HT1080 (cell line): ENCODE measurements at regions not wholly inside any gene's neighbourhood (a gene's known extent, or its start where the extent isn't known, plus 50 kb on each side); places are given as distances from the start of the nearest gene placed in this dataset.

Experiments used
- DNase-seq: peaks from one replicate; pipeline ENCODE4 v3.0.0-alpha.2; 2015; ENCODE audit warnings: low read depth

DNA sequence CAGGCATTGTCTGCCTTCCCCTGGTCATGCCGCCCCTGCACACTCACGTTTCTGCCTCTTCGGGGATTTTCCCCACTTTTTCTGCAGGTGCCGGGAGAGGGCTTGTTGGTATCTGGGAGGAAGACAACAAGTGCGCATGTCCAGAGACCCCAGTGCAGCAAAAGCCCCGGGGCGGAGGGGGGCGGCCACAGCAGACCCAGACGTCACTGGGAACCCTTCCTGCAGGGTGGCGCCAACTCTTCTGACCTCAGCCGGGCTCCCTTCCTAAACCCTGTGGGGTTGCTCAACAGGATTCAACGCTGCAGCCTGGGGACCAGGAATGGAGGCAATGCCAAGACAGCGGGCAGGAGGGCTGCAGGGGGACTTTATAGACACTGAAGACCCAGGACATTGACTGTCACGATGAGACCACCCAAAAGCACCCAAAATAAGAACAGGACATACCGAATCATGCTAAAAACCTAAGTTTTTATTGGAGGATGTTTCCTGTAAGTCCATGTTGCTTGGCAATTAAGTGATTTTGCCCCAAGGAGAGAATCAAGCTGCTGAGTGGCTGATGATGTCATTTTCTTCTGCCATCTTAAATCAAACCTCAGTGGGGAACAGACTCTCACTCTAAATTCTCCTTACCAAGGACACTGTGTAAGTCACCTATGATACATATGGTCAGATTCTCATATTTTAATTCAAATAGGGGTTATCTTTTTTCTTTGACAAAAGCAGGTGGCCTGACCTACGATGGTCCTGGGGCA, 62.9 kb upstream of the SIMC1 start:
- DNase-seq: no peak

DNA sequence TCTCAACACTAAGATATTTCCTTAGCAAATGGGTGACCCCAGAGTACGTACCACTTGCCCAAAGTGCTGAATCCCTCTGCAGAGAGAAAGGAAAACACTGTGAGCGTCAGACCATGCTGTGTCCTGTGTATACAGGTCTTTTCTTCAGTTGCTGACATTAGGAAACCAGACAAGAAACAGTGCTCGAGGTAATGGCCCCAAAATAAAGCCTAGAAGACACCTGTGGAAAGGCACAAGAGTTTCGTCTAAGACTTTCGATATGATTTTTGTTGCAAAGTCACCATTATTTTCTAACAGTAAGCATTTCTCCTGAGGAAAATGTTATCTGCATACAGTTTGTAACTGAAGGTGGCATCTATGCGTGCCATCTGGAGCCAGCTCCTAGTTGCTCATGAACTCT, 62.0 kb upstream of the SIMC1 start:
- no peak for DNase-seq

DNA sequence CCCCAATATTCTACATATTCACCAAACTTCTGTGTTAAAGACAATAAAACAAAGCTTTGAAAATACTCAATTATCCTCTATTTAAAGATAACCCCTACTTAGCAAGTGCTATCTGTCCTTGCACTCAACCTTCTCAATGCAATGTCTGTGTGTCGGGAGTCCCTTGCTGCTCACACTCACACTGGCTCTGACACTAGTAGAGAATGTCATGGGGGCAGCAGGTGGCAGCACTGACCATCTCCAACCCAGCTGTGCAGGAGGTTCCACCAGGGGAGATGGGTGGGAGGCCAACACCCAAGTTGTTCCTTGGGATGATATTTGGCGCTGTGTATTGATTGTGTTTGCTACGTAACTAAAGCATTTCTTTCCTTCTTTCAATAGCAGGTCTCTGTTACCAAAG, 59.4 kb upstream of the SIMC1 start:
- DNase-seq: peak; percentile 17

DNA sequence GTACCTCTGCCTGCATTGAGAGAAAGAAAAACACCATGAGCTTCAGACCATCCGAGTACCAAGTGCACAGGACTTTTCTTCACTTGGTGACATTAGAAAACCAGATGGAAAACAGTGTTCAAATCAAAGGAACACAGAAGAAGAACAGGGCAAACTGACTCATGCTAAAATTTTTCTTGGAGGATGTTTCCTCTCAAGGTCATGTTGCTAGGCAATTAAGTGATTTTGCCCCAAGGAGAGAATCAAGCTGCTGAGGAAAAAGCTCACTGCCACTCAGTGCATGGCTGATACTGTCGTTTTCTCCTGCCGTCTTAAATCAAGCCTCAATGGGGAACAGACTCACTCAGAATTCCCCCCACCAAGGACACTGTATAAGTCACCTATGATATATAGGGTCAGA, 57.9 kb upstream of the SIMC1 start:
- DNase-seq: peak; percentile 27

DNA sequence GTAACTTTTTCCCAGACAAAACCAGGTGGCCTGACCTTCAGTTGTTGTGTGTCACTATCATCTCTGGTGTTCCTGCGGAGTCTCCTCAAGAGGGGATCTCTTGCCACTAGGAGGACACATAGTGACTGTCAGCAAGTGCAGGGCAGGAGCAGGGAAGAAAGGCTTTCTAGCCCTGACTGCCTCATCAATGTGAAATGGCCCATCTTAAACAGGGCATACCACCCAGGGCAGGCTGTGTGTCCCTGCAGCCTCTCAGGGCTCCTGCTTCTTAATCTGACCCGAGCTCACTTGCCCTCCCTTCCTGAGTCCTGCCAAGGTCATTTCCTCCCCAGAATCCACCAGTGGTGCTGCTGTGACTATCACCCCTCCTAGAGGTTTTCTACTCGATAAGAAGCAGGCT, 57.4 kb upstream of the SIMC1 start:
- no peak for DNase-seq

DNA sequence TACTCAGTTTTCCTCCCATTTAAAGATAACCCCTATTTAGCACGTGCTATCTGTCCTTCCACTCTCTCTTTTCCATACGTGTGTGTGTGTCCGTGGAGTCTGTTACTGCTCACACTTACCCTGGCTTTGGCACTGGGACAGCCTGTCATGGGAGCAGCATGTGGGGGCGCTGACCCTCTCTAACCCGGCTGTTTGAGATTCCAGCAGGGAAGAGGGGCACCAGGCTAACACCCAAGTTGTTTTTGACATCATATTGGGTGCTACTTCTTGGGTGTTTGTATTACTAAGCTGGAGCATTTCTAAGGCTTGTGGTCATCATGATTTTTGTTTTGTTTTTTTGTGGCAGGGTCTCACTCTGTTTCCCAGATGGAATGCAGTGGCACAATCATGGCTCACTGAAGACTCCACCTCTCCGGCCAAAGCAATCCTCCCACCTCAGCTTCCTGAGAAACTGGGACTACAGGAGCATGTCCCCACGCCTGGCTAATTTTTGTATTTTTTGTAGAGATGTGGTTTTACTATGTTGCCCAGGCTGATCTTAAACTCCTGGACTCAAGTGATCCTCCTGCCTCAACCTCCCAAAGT, 56.9 kb upstream of the SIMC1 start:
- DNase-seq: no peak

DNA sequence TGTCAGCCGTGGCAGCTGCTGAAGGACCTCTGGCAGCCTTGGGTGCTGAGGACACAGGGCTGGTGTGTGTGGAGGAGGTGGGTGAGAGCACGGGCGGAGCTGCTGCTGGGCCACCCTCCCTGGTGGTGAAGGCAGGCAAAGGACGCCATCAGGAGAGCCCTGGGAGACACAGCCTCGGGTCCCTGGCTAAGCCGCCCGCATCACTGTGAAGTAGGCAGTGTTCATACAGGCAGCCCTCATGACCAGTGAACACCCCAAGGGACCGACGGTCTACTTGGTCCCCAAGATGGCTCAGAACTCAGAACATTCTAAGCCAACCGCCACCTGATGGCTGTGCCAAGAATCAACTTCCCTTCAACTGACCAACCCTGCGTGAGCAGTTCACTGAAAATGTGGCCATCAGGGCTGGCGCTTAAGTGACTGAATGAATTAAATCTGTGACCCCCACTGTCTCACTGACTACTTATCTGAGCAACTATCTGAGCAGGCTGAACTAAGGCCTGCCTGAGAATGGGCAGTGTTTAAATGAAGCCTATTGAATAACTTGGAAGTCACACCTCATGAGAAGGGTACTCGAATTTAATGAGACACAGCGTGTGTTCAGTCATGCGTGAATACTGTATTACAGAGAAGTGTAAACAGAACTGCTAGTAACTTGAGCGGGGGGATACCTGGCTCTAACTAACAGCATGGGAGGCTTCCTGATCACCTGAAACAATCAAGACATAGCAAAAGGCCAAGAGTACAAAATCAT, 54.7 kb upstream of the SIMC1 start:
- DNase-seq: no peak

DNA sequence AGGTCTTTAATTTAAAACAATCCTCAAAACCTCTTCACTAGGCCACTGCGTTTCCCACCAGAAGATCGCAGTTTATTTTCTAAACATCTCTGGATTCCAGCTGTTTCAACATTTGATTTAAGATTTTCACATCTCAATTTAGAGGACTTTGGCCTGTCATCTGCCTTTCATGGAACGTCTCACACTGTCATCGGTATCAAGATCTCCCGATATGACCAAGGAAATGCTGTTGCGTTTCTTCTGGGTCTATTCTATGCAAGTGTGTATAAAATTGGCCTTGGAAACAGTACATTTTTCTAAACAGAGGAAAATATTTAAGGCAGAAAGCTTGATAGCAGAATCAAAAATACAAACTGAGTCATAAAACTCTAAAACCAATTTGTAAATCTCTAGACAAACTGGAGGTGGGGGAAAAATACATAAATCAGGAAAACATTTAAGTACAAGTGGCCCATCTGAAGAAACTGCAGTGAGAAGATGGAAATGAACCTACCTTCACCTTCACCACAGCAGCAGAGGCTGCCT, 53.6 kb upstream of the SIMC1 start:
- DNase-seq: no peak

DNA sequence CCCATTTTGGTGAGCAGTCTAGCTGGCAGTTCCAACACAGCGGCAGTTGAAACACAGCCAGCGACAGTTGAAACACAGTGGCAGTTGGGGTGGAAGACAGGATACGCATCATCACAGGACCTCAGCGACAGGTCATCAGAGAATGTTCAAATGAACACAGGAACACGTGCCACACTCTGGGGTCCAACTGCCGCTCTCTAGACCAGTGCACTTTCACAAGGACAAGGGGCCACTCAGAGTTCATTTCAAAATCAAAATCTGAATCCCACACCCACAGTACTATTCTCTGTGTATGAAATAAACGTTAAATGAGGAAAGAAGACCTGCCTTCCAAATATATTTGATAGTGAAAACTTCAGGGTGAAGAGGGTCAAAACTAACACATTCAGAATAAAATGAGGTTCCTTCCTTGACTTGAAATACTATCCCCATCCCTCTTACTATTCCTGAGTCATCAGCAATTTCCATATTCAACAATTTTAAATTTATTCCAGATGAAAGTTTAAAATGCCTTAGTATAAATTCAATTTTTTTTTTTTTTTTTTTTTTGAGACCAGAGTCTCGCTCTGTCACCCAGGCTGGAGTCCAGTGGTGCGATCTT, 53.0 kb upstream of the SIMC1 start:
- peak; percentile 43 for DNase-seq

DNA sequence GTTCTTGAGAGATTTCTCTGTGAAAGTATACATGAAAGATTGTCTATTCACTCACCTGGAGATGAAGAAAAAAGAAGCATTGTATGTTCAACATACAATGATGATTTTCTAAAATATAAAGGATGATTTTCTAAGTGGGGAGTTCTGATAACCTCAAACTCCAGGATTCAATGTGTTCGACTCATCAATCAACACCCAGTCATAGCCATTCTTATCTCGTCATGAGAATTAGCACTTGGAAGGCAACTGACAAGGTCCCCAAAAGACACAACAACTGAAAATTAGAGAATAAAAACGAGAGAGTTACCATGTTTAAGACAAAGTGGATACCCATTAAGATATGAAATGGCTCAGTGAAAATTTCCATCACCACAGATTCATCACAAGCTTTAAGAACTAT, 52.1 kb upstream of the SIMC1 start:
- no peak for DNase-seq

DNA sequence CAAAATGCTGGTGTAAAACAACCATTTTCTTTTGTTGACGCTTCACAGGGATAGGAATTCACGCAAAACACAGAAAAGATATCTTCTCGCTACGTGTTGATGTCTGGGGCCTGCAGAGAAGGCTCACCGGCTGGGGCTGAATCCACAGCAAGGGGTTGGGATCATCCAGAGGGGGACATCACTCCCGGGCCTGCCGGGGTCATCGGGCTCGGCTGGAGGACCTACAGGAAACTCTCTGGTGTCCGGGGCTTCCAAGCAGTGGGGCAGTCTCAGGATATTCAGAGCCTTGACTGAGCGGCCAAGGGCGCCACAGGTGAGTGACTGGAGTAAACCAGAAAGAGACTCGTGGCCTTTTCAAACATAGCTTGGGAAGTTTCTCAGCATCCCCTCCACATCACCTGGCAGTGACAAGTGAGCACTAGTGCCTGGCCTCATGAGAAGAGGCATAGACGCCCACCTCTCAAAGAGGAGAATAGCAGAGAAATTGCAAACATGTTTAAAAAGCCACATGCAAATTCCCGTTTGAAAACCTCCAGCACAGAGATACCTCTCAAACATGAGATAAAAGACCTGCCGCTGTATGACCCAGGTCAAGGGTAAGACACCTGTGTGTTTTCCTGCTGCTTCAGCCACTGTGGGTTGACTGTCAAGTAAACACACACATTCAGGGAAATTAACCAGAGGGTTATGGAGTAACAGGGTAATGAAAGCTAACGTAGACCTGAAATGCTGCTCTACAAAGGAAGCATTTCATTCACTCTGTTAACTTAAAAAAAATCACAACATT, 50.8 kb upstream of the SIMC1 start:
- DNase-seq: no peak

DNA sequence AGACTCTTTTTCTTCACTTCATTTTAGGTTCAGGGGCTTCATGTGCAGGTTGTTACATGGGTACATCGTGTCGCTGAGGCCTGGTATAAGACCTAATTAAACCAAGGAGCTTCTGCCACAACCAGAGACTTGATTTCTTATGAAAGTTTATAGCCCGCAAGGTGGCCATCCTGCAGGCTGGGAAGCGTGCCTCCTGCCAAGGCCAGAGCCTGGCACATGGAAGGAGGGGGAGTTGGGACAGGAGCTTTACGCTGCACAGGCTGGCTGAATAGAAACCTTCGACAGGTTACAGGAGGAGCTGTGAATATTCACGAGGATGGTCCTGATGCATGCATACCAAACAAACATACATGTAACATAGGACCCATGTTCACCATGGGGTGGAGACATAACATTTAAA, 50.1 kb upstream of the SIMC1 start:
- DNase-seq: no peak
